Body of pancreas (tissue), 4 donors: ENCODE measurements at regions not wholly inside any gene's neighbourhood (a gene's known extent, or its start where the extent isn't known, plus 50 kb on each side); places are given as distances from the start of the nearest gene placed in this dataset.

Experiments used
- ATAC-seq: fragments of 150-250 bp; one replicate; pipeline ENCODE4 v1.9.1; 2016
- DNase-seq, 4 donors: peaks; one replicate each; pipeline ENCODE4 v3.0.0-alpha.2; 2019
- H3K27ac ChIP-seq, 4 donors: fragments of 200-600 bp; sonication (generic); 1 replicate in 3 of 4; 2 replicates in 1 of 4; pipeline versions ENCODE4 v1.5.1 to v1.6.1; 2016 to 2019; ENCODE audit warnings: mild to moderate bottlenecking in 1 of 4, mixed read lengths in 1 of 4, moderate library complexity in 1 of 4
- H3K27me3 ChIP-seq, 2 donors: fragments of 200-600 bp; sonication (generic); one replicate each; pipeline ENCODE4 v1.6.0; 2016; ENCODE audit warnings: mild to moderate bottlenecking in 1 of 2
- H3K36me3 ChIP-seq, 2 donors: fragments of 200-600 bp; sonication (generic); replicated peaks in 1 of 2; 2 replicates each; pipeline ENCODE4 v1.5.1; 2016; ENCODE audit warnings: low read depth in 2 of 2; ENCODE audit not compliant: insufficient read depth in 1 of 2
- H3K4me1 ChIP-seq: fragments of 200-600 bp; sonication (generic); one replicate; pipeline ENCODE4 v1.6.0; 2016
- H3K4me3 ChIP-seq, 2 donors: fragments of 200-600 bp; sonication (generic); 1 replicate in 1 of 2; 2 replicates in 1 of 2; pipeline ENCODE4 v1.5.1; 2016 to 2019
- H3K9me3 ChIP-seq, 3 donors: fragments of 200-600 bp; sonication (generic); 1 replicate in 2 of 3; 2 replicates in 1 of 3; pipeline ENCODE4 v1.5.1; 2016
- CTCF ChIP-seq, 7 experiments: fragments of 450-650 bp in 4 of 7; fragments of 200-600 bp in 3 of 7; sonication (generic) in 3 of 7; IDR thresholded peaks; one replicate each; pipeline ENCODE4 v1.5.1; 2016 to 2019; ENCODE audit warnings: antibody characterized with exemption in 7 of 7
- POLR2A ChIP-seq, 3 donors: fragments of 450-650 bp; IDR thresholded peaks; one replicate each; pipeline ENCODE4 v1.6.1; 2016; ENCODE audit warnings: antibody characterized with exemption in 3 of 3, mild to moderate bottlenecking in 2 of 3
- WGBS, 2 donors: methylation state at CpG; one replicate each; pipeline ENCODE4 v1.1.5; 2017; 5-methylcytosine and 5-hydroxymethylcytosine counted together
- intact Hi-C: fragments of 100-400 bp; cut with DNase I; formaldehyde crosslinking; loops from one replicate; pipeline ENCODE4 v1.15.1; 2023

GRCh38 chr12:125892276-125892675 is 827.0 kb downstream of the AACS start:
- DNase-seq = no peak
- Histone ChIP-seq H3K27me3 (no peaks in the 10 kb centered on the region), H3K36me3 (no peaks in the 10 kb centered on the region), H3K4me3 (no peak overlapping the region), H3K27ac (no peak overlapping the region), H3K9me3 (no peaks in the 10 kb centered on the region), H3K4me1 (peaks cover 23% of the 10 kb centered on the region)
- intact Hi-C loops = no loop called here
- ATAC-seq = no peak
- 75 to 86% methylated on average over 1 of the region's 1 CpG for WGBS, 2 donors
- TF ChIP-seq CTCF (IDR thresholded peaks at IDR 0.05) (no peak), POLR2A (IDR thresholded peaks at IDR 0.05) (no peak)

- no peak for TF ChIP-seq CTCF (IDR thresholded peaks at IDR 0.05)
- TF ChIP-seq POLR2A (IDR thresholded peaks at IDR 0.05) = no peak
- Histone ChIP-seq H3K36me3 (no peaks in the 10 kb centered on the region), H3K27me3 (no peaks in the 10 kb centered on the region), H3K9me3 (no peaks in the 10 kb centered on the region), H3K27ac (no peak overlapping the region), H3K4me1 (no peaks in the 10 kb centered on the region), H3K4me3 (no peak overlapping the region)
- WGBS, 2 donors = 82 to 88% methylated on average over 2 of the region's 2 CpGs
- ATAC-seq = no peak
- intact Hi-C loops = no loop called here
- DNase-seq = no peak
Measured at GRCh38 chr12:125902991-125903390, 837.8 kb downstream of the AACS start.

- ATAC-seq (no peak), DNase-seq (no peak)
- H3K36me3 ChIP-seq = no peaks in the 10 kb centered on the region
- intact Hi-C loops = no loop called here
- no peak for TF ChIP-seq POLR2A (IDR thresholded peaks at IDR 0.05)
- TF ChIP-seq CTCF (IDR thresholded peaks at IDR 0.05) = no peak
- no peaks in the 10 kb centered on the region for H3K9me3 ChIP-seq
- 75 to 77% methylated on average over 3 of the region's 3 CpGs for WGBS, 2 donors
- no peaks in the 10 kb centered on the region for H3K4me1 ChIP-seq
- H3K27ac ChIP-seq = no peak overlapping the region
- H3K4me3 ChIP-seq = no peak overlapping the region
- no peaks in the 10 kb centered on the region for H3K27me3 ChIP-seq
Measured at GRCh38 chr12:125907351-125907750, 842.1 kb downstream of the AACS start.

- Histone ChIP-seq H3K4me3 (no peak overlapping the region), H3K36me3 (no peaks in the 10 kb centered on the region), H3K27me3 (no peaks in the 10 kb centered on the region), H3K27ac (no peak overlapping the region), H3K9me3 (no peaks in the 10 kb centered on the region), H3K4me1 (no peaks in the 10 kb centered on the region)
- 59 to 61% methylated on average over 12 of the region's 12 CpGs for WGBS, 2 donors
- intact Hi-C loops = no loop called here
- TF ChIP-seq POLR2A (IDR thresholded peaks at IDR 0.05) (no peak), CTCF (IDR thresholded peaks at IDR 0.05) (no peak)
- DNase-seq (no peak), ATAC-seq (no peak)
Measured at GRCh38 chr12:125919856-125920470, 854.7 kb downstream of the AACS start.

- Histone ChIP-seq H3K27me3 (no peaks in the 10 kb centered on the region), H3K27ac (no peak overlapping the region), H3K4me3 (no peak overlapping the region), H3K9me3 (no peaks in the 10 kb centered on the region), H3K4me1 (no peaks in the 10 kb centered on the region), H3K36me3 (no peaks in the 10 kb centered on the region)
- DNase-seq (no peak), ATAC-seq (no peak)
- 72 to 74% methylated on average over 5 of the region's 5 CpGs for WGBS, 2 donors
- intact Hi-C loops = no loop called here
- no peak for TF ChIP-seq CTCF (IDR thresholded peaks at IDR 0.05)
- no peak for TF ChIP-seq POLR2A (IDR thresholded peaks at IDR 0.05)
Measured at GRCh38 chr12:125922330-125922729, 857.1 kb downstream of the AACS start.
